Adrenal gland (tissue), 5 donors: ENCODE measurements at regions not wholly inside any gene's neighbourhood (a gene's known extent, or its start where the extent isn't known, plus 50 kb on each side); places are given as distances from the start of the nearest gene placed in this dataset.

Source experiments
- CTCF ChIP-seq, 6 experiments: fragments of 450-650 bp in 4 of 6; fragments of 200-600 bp in 2 of 6; sonication (generic) in 1 of 6; IDR thresholded peaks; 1 replicate in 5 of 6; 2 replicates in 1 of 6; pipeline versions ENCODE4 v1.5.1 to v1.8.0; 2016 to 2021; ENCODE audit warnings: antibody characterized with exemption in 6 of 6, mild to moderate bottlenecking in 2 of 6, moderate library complexity in 1 of 6
- POLR2A ChIP-seq, 2 donors: fragments of 450-650 bp; IDR thresholded peaks; one replicate each; pipeline ENCODE4 v1.6.1; 2017; ENCODE audit warnings: antibody characterized with exemption in 2 of 2, mild to moderate bottlenecking in 2 of 2, moderate library complexity in 1 of 2
- donor health status: DM: no; HTN: no; CAD: no.

- TF ChIP-seq CTCF (IDR thresholded peaks at IDR 0.05) = no peak
- no peak for TF ChIP-seq POLR2A (IDR thresholded peaks at IDR 0.05)
Observed at GRCh38 chr2:107235491-107236254, 349.7 kb upstream of the ST6GAL2 start.
